ENCODE measurements at regions not wholly inside any gene's neighbourhood (a gene's known extent, or its start where the extent isn't known, plus 50 kb on each side); places are given as distances from the start of the nearest gene placed in this dataset.

- CTCF ChIA-PET = no interaction called here
- POLR2A ChIA-PET = no interaction called here
- no peak for DNase-seq (ENCODE audit: extremely low spot score)
- TF ChIP-seq ARNT (IDR thresholded peaks at IDR 0.05) (no peak), LEF1 (IDR thresholded peaks at IDR 0.05; ENCODE audit: borderline replicate concordance) (no peak), FOXA1 (IDR thresholded peaks at IDR 0.05) (no peak), HDGF (IDR thresholded peaks at IDR 0.05; ENCODE audit: borderline replicate concordance) (no peak), BHLHE40 (IDR thresholded peaks at IDR 0.05; ENCODE audit: borderline replicate concordance) (no peak), SP1 (IDR thresholded peaks at IDR 0.05) (no peak), ZNF384 (IDR thresholded peaks at IDR 0.05) (no peak), FOXM1 (IDR thresholded peaks at IDR 0.05; ENCODE audit: borderline replicate concordance) (no peak)
These were observed 95.1 kb upstream of the SERPINE2 start for GRCh38 chr2:224134003-224134734.

DNA sequence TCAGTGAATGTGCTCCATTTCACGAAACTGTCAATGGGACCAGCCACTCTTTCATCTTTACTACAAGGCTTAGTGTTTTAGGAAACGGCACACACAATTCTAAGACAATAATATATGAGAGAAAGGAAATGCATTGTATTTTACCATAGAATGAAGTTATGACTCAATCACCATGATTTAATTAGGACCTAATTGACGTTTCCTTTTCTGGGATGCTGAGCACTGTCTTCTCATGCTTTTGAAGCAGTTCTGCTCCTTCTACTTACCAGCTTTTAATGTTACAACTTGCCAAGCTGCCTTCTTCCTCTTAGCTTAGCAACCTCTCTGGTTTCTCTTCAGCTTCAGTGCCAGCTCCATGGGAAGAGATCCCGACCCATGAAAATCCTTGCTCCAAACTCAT lies 94.3 kb upstream of the SERPINE2 start:
- no peak for DNase-seq (ENCODE audit: extremely low spot score)
- POLR2A ChIA-PET = no interaction called here
- CTCF ChIA-PET = no interaction called here
- TF ChIP-seq, protein P1, sequence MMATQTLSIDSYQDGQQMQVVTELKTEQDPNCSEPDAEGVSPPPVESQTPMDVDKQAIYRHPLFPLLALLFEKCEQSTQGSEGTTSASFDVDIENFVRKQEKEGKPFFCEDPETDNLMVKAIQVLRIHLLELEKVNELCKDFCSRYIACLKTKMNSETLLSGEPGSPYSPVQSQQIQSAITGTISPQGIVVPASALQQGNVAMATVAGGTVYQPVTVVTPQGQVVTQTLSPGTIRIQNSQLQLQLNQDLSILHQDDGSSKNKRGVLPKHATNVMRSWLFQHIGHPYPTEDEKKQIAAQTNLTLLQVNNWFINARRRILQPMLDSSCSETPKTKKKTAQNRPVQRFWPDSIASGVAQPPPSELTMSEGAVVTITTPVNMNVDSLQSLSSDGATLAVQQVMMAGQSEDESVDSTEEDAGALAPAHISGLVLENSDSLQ (IDR thresholded peaks at IDR 0.05) = no peak
- no peak for TF ChIP-seq CTBP1 (IDR thresholded peaks at IDR 0.05; ENCODE audit: borderline replicate concordance)

- no peak for DNase-seq (ENCODE audit: extremely low spot score)
- POLR2A ChIA-PET = no interaction called here
- TF ChIP-seq FOXA1 (IDR thresholded peaks at IDR 0.05) (no peak), BHLHE40 (IDR thresholded peaks at IDR 0.05; ENCODE audit: borderline replicate concordance) (no peak)
- CTCF ChIA-PET = no interaction called here
These were observed 88.9 kb upstream of the SERPINE2 start for GRCh38 chr2:224127871-224128501.

DNA sequence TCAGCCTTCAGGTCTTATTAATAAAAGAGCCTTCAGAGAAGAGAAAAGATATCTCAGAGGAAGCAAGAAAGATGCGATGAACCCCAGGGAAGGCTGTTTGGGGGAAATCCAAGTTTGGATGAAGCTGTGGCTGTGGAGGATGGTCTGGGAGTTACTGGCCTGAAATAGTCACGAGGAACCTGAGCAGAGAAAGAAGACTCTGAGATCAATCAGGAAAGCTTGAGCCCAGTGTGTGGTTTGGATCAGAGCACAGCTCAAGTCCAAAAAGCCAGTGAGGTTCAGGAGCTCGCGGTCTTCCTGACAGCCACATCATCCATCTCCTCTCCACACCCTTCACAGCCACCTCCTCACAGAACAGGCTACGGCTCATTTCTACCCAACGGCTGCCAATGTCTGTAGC lies 87.4 kb upstream of the SERPINE2 start:
- CTCF ChIA-PET = no interaction called here

DNA sequence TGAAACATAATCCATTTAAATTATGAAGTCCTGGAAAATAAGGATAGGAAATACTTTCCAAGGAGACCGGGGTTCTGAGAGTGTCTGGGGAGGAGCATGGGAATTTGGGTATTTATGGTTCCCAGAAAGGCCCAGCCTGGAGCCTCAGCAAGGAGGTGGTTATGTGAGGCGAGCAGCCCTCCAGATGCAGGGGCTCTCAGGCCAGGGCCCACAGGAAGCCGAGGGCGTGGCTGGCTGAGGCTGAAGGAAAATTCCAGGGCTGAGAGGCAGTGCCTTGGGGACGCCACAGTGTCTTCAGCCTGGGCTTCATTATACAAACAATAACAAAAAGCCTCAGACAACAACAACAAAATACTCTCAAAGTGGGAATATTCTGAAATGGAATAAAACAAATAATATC lies 86.9 kb upstream of the SERPINE2 start:
- no peak for DNase-seq (ENCODE audit: extremely low spot score)
- POLR2A ChIA-PET = no interaction called here
- TF ChIP-seq BHLHE40 (IDR thresholded peaks at IDR 0.05; ENCODE audit: borderline replicate concordance) (no peak), HDGF (IDR thresholded peaks at IDR 0.05; ENCODE audit: borderline replicate concordance) (no peak), ZNF384 (IDR thresholded peaks at IDR 0.05) (no peak), SUZ12 (IDR thresholded peaks at IDR 0.05) (no peak), SP1 (IDR thresholded peaks at IDR 0.05) (no peak)
- TF ChIP-seq, protein P1 (IDR thresholded peaks at IDR 0.05) = no peak
- CTCF ChIA-PET = no interaction called here

More for the DNA sequence above, 87.4 kb upstream of the SERPINE2 start:
- no peak for DNase-seq (ENCODE audit: extremely low spot score)
- TF ChIP-seq FOXM1 (IDR thresholded peaks at IDR 0.05; ENCODE audit: borderline replicate concordance) (no peak), ELF4 (IDR thresholded peaks at IDR 0.05) (no peak), SP1 (IDR thresholded peaks at IDR 0.05) (no peak), SUZ12 (IDR thresholded peaks at IDR 0.05) (no peak), ARNT (IDR thresholded peaks at IDR 0.05) (no peak), BHLHE40 (IDR thresholded peaks at IDR 0.05; ENCODE audit: borderline replicate concordance) (no peak), TARDBP (IDR thresholded peaks at IDR 0.05) (no peak), ZNF384 (IDR thresholded peaks at IDR 0.05) (no peak), NFRKB (IDR thresholded peaks at IDR 0.05) (no peak), CTBP1 (IDR thresholded peaks at IDR 0.05; ENCODE audit: borderline replicate concordance) (no peak), HDGF (IDR thresholded peaks at IDR 0.05; ENCODE audit: borderline replicate concordance) (no peak), FOXA1 (IDR thresholded peaks at IDR 0.05) (no peak), FOXK2 (IDR thresholded peaks at IDR 0.05) (no peak), L3MBTL2 (conservative IDR thresholded peaks at IDR 0.05) (no peak), LEF1 (IDR thresholded peaks at IDR 0.05; ENCODE audit: borderline replicate concordance) (no peak)
- TF ChIP-seq, protein P1 (IDR thresholded peaks at IDR 0.05) = no peak
- POLR2A ChIA-PET = no interaction called here

GRCh38 chr2:224122542-224122941 lies 83.5 kb upstream of the SERPINE2 start:
- TF ChIP-seq HDGF (IDR thresholded peaks at IDR 0.05; ENCODE audit: borderline replicate concordance) (no peak), NFRKB (IDR thresholded peaks at IDR 0.05) (no peak), SP1 (IDR thresholded peaks at IDR 0.05) (no peak), TARDBP (IDR thresholded peaks at IDR 0.05) (no peak), SUZ12 (IDR thresholded peaks at IDR 0.05) (no peak), FOXK2 (IDR thresholded peaks at IDR 0.05) (no peak), ARNT (IDR thresholded peaks at IDR 0.05) (no peak), FOXA1 (IDR thresholded peaks at IDR 0.05) (no peak), L3MBTL2 (conservative IDR thresholded peaks at IDR 0.05) (no peak), CTBP1 (IDR thresholded peaks at IDR 0.05; ENCODE audit: borderline replicate concordance) (no peak), ELF4 (IDR thresholded peaks at IDR 0.05) (no peak), BHLHE40 (IDR thresholded peaks at IDR 0.05; ENCODE audit: borderline replicate concordance) (no peak), ZNF384 (IDR thresholded peaks at IDR 0.05) (no peak), LEF1 (IDR thresholded peaks at IDR 0.05; ENCODE audit: borderline replicate concordance) (no peak), FOXM1 (IDR thresholded peaks at IDR 0.05; ENCODE audit: borderline replicate concordance) (no peak)
- TF ChIP-seq, protein P1 (IDR thresholded peaks at IDR 0.05) = no peak
- ChIA-PET CTCF (no interaction called here), POLR2A (no interaction called here)
- no peak for DNase-seq (ENCODE audit: extremely low spot score)

Measured in HEK293T (cell line).